RWPE2 (cell line): ENCODE measurements at regions not wholly inside any gene's neighbourhood (a gene's known extent, or its start where the extent isn't known, plus 50 kb on each side); places are given as distances from the start of the nearest gene placed in this dataset.
"Not testable (repeated sequence)": the region's sequence is repeated elsewhere in the genome, so short reads cannot be mapped to it uniquely, and the experiment has no call there.

Source experiments
- ATAC-seq: fragments of 200-7000 bp; cut with Tn5 transposase; 3 replicates; pipeline ENCODE4 v1.9.1; 2021; ENCODE audit warnings: low read depth
- DNase-seq: peaks from one replicate; pipeline ENCODE4 v3.0.0-alpha.2; 2020; ENCODE audit warnings: low spot score
- H3K27ac ChIP-seq: fragments of 450-650 bp; 2 replicates; pipeline ENCODE4 v1.5.1; 2017; ENCODE audit warnings: mild to moderate bottlenecking; ENCODE audit not compliant: poor library complexity, severe bottlenecking
- H3K27me3 ChIP-seq: fragments of 250-450 bp; sonication (Bioruptor Pico); 2 replicates; pipeline ENCODE4 v1.5.1; 2021; ENCODE audit warnings: mild to moderate bottlenecking, moderate library complexity; ENCODE audit not compliant: insufficient read depth, poor library complexity, severe bottlenecking
- H3K36me3 ChIP-seq: fragments of 250-450 bp; sonication (Bioruptor Pico); 2 replicates; pipeline ENCODE4 v1.5.1; 2020; ENCODE audit warnings: low read depth, mild to moderate bottlenecking, moderate library complexity
- H3K4me1 ChIP-seq: fragments of 250-450 bp; sonication (Bioruptor Pico); 2 replicates; pipeline ENCODE4 v1.5.1; 2021; ENCODE audit warnings: mild to moderate bottlenecking, moderate library complexity; ENCODE audit not compliant: insufficient read depth, poor library complexity, severe bottlenecking
- H3K4me3 ChIP-seq: fragments of 250-450 bp; sonication (Bioruptor Pico); 2 replicates; pipeline ENCODE4 v1.5.1; 2021; ENCODE audit warnings: mild to moderate bottlenecking, moderate library complexity; ENCODE audit not compliant: severe bottlenecking
- H3K9me3 ChIP-seq: fragments of 250-450 bp; sonication (Bioruptor Pico); 2 replicates; pipeline ENCODE4 v1.5.1; 2021; ENCODE audit warnings: mild to moderate bottlenecking, moderate library complexity; ENCODE audit not compliant: severe bottlenecking
- CTCF ChIP-seq: fragments of 450-650 bp; IDR thresholded peaks from one replicate; pipeline ENCODE4 v1.5.1; 2017; ENCODE audit warnings: mild to moderate bottlenecking, moderate library complexity; ENCODE audit not compliant: poor library complexity, severe bottlenecking

GRCh38 chr7:153406486-153406872 is 645.7 kb upstream of the DPP6 start:
- TF ChIP-seq CTCF: no peak
- Histone ChIP-seq H3K4me1 (no peaks in the 10 kb centered on the region), H3K36me3 (no peaks in the 10 kb centered on the region), H3K27ac (no peak overlapping the region), H3K4me3 (no peak overlapping the region), H3K9me3 (peaks cover 5% of the 10 kb centered on the region), H3K27me3 (no peaks in the 10 kb centered on the region)
- DNase-seq (no peak), ATAC-seq (no peak)

GRCh38 chr7:153407291-153408046 is 644.7 kb upstream of the DPP6 start:
- Histone ChIP-seq H3K27ac (no peak overlapping the region), H3K9me3 (peaks cover 5% of the 10 kb centered on the region), H3K27me3 (no peaks in the 10 kb centered on the region), H3K4me3 (no peak overlapping the region), H3K36me3 (no peaks in the 10 kb centered on the region), H3K4me1 (no peaks in the 10 kb centered on the region)
- TF ChIP-seq CTCF: no peak
- ATAC-seq: no peak
- DNase-seq: no peak

GRCh38 chr7:153408360-153409335 is 643.5 kb upstream of the DPP6 start:
- no peaks in the 10 kb centered on the region for H3K36me3 ChIP-seq
- ATAC-seq (no peak), DNase-seq (no peak)
- no peak overlapping the region for H3K27ac ChIP-seq
- no peaks in the 10 kb centered on the region for H3K27me3 ChIP-seq
- no peak for TF ChIP-seq CTCF
- no peaks in the 10 kb centered on the region for H3K4me1 ChIP-seq
- no peak overlapping the region for H3K4me3 ChIP-seq
- peaks cover 5% of the 10 kb centered on the region for H3K9me3 ChIP-seq

GRCh38 chr7:153409567-153410342 is 642.4 kb upstream of the DPP6 start:
- H3K4me1 ChIP-seq, H3K9me3 ChIP-seq, H3K27me3 ChIP-seq, H3K27ac ChIP-seq, DNase-seq, H3K4me3 ChIP-seq, ATAC-seq, H3K36me3 ChIP-seq: not testable (repeated sequence)

GRCh38 chr7:153410997-153411642 is 641.1 kb upstream of the DPP6 start:
- ATAC-seq, H3K27ac ChIP-seq: not testable (repeated sequence)

GRCh38 chr7:153412114-153412823 is 639.9 kb upstream of the DPP6 start:
- H3K4me3 ChIP-seq, H3K9me3 ChIP-seq, H3K36me3 ChIP-seq, H3K27ac ChIP-seq, DNase-seq, H3K27me3 ChIP-seq, H3K4me1 ChIP-seq, ATAC-seq: not testable (repeated sequence)

More at GRCh38 chr7:153410997-153411642, 641.1 kb upstream of the DPP6 start:
- not testable (repeated sequence) for H3K4me3 ChIP-seq, DNase-seq, H3K9me3 ChIP-seq, H3K4me1 ChIP-seq, H3K36me3 ChIP-seq, H3K27me3 ChIP-seq

- H3K4me1 ChIP-seq, ATAC-seq, H3K27ac ChIP-seq, DNase-seq, H3K4me3 ChIP-seq, H3K36me3 ChIP-seq, H3K27me3 ChIP-seq, H3K9me3 ChIP-seq: not testable (repeated sequence)
These were observed 639.4 kb upstream of the DPP6 start for GRCh38 chr7:153412824-153413198.
